Lung (tissue), 11 donors: ENCODE measurements at regions not wholly inside any gene's neighbourhood (a gene's known extent, or its start where the extent isn't known, plus 50 kb on each side); places are given as distances from the start of the nearest gene placed in this dataset.

ENCODE experiments used
- ATAC-seq: fragments of 200-7000 bp; cut with Tn5 transposase; one replicate; pipeline ENCODE4 v1.9.1; 2020; ENCODE audit warnings: moderate number of reproducible peaks; ENCODE audit not compliant: insufficient read depth, low FRiP score
- DNase-seq, 3 donors: peaks; one replicate each; pipeline ENCODE4 v3.0.0-alpha.2; 2013 to 2017
- H3K27ac ChIP-seq, 2 donors: one replicate each; pipeline ENCODE4 v1.5.1; 2013; ENCODE audit warnings: mild to moderate bottlenecking in 2 of 2, moderate library complexity in 2 of 2, control low read depth in 1 of 2, inconsistent platforms in 1 of 2, low read depth in 1 of 2, low read length in 1 of 2
- H3K27me3 ChIP-seq, 3 donors: one replicate each; pipeline ENCODE4 v1.5.1; 2013; ENCODE audit warnings: low read length in 2 of 3; ENCODE audit not compliant: control insufficient read depth in 3 of 3, insufficient read depth in 3 of 3
- H3K36me3 ChIP-seq, 4 donors: one replicate each; pipeline ENCODE4 v1.5.1; 2013; ENCODE audit warnings: low read length in 4 of 4, mild to moderate bottlenecking in 1 of 4, moderate library complexity in 1 of 4; ENCODE audit not compliant: control insufficient read depth in 4 of 4, insufficient read depth in 4 of 4
- H3K4me1 ChIP-seq, 5 donors: one replicate each; pipeline ENCODE4 v1.5.1; 2013; ENCODE audit warnings: low read length in 5 of 5, mild to moderate bottlenecking in 2 of 5, moderate library complexity in 1 of 5; ENCODE audit not compliant: control insufficient read depth in 5 of 5, insufficient read depth in 5 of 5
- H3K4me3 ChIP-seq: one replicate; pipeline ENCODE4 v1.5.1; 2013; ENCODE audit warnings: mild to moderate bottlenecking, control low read depth, moderate library complexity
- H3K9ac ChIP-seq, 2 donors: one replicate each; pipeline ENCODE4 v1.5.1; 2013; ENCODE audit warnings: low read length in 2 of 2, control low read depth in 1 of 2; ENCODE audit not compliant: insufficient read depth in 1 of 2
- H3K9me3 ChIP-seq, 4 donors: one replicate each; pipeline ENCODE4 v1.5.1; 2013; ENCODE audit warnings: low read length in 3 of 4, mild to moderate bottlenecking in 1 of 4, moderate library complexity in 1 of 4; ENCODE audit not compliant: control insufficient read depth in 4 of 4, insufficient read depth in 3 of 4
- CTCF ChIP-seq: IDR thresholded peaks from 2 replicates; pipeline ENCODE4 v1.5.1; 2012; ENCODE audit warnings: mild to moderate bottlenecking; ENCODE audit errors: control extremely low read depth, extremely low read depth
- WGBS, 2 donors: extraction: QIAGEN DNeasy Blood & Tissue Kit; methylation state at CpG; one replicate each; pipeline ENCODE4 v1.1.7; 2013; 5-methylcytosine and 5-hydroxymethylcytosine counted together
- donor health status: control.
- donor health status: control.
- donor health status: Bipolar disorder and iron deficiency.
- donor health status: healthy.
- donor health status: DM: yes; HTN: yes; CAD: no.

- WGBS, 2 donors: 77 to 81% methylated on average over 3 of the region's 3 CpGs
Observed at GRCh38 chr13:44719857-44720671, 143.9 kb upstream of the TSC22D1 start.

DNA sequence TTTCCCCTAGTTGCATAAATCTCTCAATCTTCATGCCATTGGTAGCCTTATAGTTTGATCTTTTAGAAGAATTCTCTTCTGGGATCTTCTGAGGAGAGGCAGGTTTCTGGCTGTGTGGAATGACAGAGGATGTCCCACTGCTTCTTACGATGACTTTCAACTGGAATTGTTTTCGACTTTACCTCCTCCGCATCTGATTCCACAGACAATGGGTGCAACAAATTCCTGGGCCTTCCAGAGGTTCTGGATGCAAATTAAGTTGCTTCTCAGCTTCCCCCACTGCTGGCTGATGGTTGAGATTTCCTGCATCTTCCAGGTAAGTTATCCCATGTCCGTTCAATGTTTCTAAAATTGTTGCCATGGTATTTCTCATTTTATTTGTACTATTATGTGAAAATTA lies 142.3 kb upstream of the TSC22D1 start:
- DNase-seq: no peak

More at GRCh38 chr13:44719857-44720671, 143.9 kb upstream of the TSC22D1 start:
- Histone ChIP-seq H3K27me3 (no peaks in the 10 kb centered on the region), H3K36me3 (no peaks in the 10 kb centered on the region), H3K4me1 (peaks cover 0 to 3% (median 0%) of the 10 kb centered on the region in 5 donors), H3K9me3 (no peaks in the 10 kb centered on the region), H3K4me3 (no peak overlapping the region), H3K27ac (peak overlapping the region in 1 of 2 donors; percentile 57), H3K9ac (no peak overlapping the region)
- ATAC-seq (no peak), DNase-seq (peak in 2 of 3 donors; percentile 33 to 46)
- TF ChIP-seq CTCF: no peak

GRCh38 chr13:44715287-44716230 lies 139.4 kb upstream of the TSC22D1 start:
- Histone ChIP-seq H3K36me3 (no peaks in the 10 kb centered on the region), H3K27ac (no peak overlapping the region), H3K9me3 (no peaks in the 10 kb centered on the region), H3K4me1 (peaks cover 0 to 3% (median 0%) of the 10 kb centered on the region in 5 donors), H3K4me3 (no peak overlapping the region), H3K27me3 (no peaks in the 10 kb centered on the region), H3K9ac (no peak overlapping the region)
- ATAC-seq: no peak
- no peak for DNase-seq
- no peak for TF ChIP-seq CTCF
- 73 to 78% methylated on average over 11 of the region's 11 CpGs for WGBS, 2 donors

More for the DNA sequence above, 142.3 kb upstream of the TSC22D1 start:
- no peak overlapping the region for H3K4me3 ChIP-seq
- H3K9me3 ChIP-seq: no peaks in the 10 kb centered on the region
- H3K36me3 ChIP-seq: no peaks in the 10 kb centered on the region
- no peak for TF ChIP-seq CTCF
- H3K27ac ChIP-seq: no peak overlapping the region
- ATAC-seq: no peak
- 91% methylated on average over 4 of the region's 4 CpGs for WGBS, 2 donors
- peaks cover 0 to 6% (median 0%) of the 10 kb centered on the region in 5 donors for H3K4me1 ChIP-seq
- no peaks in the 10 kb centered on the region for H3K27me3 ChIP-seq
- H3K9ac ChIP-seq: no peak overlapping the region
